NCI-H1694 (cell line): ENCODE measurements at regions not wholly inside any gene's neighbourhood (a gene's known extent, or its start where the extent isn't known, plus 50 kb on each side); places are given as distances from the start of the nearest gene placed in this dataset.
"Not testable (repeated sequence)": the region's sequence is repeated elsewhere in the genome, so short reads cannot be mapped to it uniquely, and the experiment has no call there.

Source experiments
- DNase-seq: peaks from one replicate; lab custom pipeline; 2025; lab: John Stamatoyannopoulos, UW

GRCh38 chr20:55074266-55074840 is 599.0 kb downstream of the DOK5 start:
- not testable (repeated sequence) for DNase-seq

- DNase-seq, result no peak
Measured at GRCh38 chr20:55070001-55070400, 594.6 kb downstream of the DOK5 start.

- no peak for DNase-seq
Measured at GRCh38 chr20:55067158-55067825, 591.9 kb downstream of the DOK5 start.

GRCh38 chr20:55058938-55059337 is 583.5 kb downstream of the DOK5 start:
- DNase-seq, result no peak

GRCh38 chr20:55057779-55058415 is 582.5 kb downstream of the DOK5 start:
- no peak for DNase-seq

- DNase-seq, result no peak
Measured at GRCh38 chr20:55054453-55054852, 579.1 kb downstream of the DOK5 start.

- DNase-seq, result no peak
Measured at GRCh38 chr20:55053389-55053788, 578.0 kb downstream of the DOK5 start.

GRCh38 chr20:55052459-55052858 is 577.1 kb downstream of the DOK5 start:
- DNase-seq, result no peak

- DNase-seq, result no peak
Measured at GRCh38 chr20:55038684-55039083, 563.3 kb downstream of the DOK5 start.

- DNase-seq, result no peak
Measured at GRCh38 chr20:55031971-55032370, 556.6 kb downstream of the DOK5 start.

GRCh38 chr20:55014766-55015165 is 539.4 kb downstream of the DOK5 start:
- DNase-seq, result no peak

- DNase-seq, result no peak
Measured at GRCh38 chr20:55010761-55011160, 535.4 kb downstream of the DOK5 start.

GRCh38 chr20:55009066-55009465 is 533.7 kb downstream of the DOK5 start:
- DNase-seq, result no peak

- DNase-seq, result no peak
Measured at GRCh38 chr20:55004044-55004443, 528.7 kb downstream of the DOK5 start.

GRCh38 chr20:54995553-54995952 is 520.2 kb downstream of the DOK5 start:
- DNase-seq, result no peak

- DNase-seq, result no peak
Measured at GRCh38 chr20:54995011-54995410, 519.6 kb downstream of the DOK5 start.

GRCh38 chr20:54985091-54985490 is 509.7 kb downstream of the DOK5 start:
- no peak for DNase-seq

GRCh38 chr20:54984104-54984448 is 508.7 kb downstream of the DOK5 start:
- DNase-seq, result no peak

- not testable (repeated sequence) for DNase-seq
Measured at GRCh38 chr20:54983394-54984103, 508.2 kb downstream of the DOK5 start.

GRCh38 chr20:54981175-54981574 is 505.8 kb downstream of the DOK5 start:
- no peak for DNase-seq

- no peak for DNase-seq
Measured at GRCh38 chr20:54980103-54980960, 504.9 kb downstream of the DOK5 start.

GRCh38 chr20:54950304-54950703 is 474.9 kb downstream of the DOK5 start:
- DNase-seq, result no peak
